ENCODE measurements at regions not wholly inside any gene's neighbourhood (a gene's known extent, or its start where the extent isn't known, plus 50 kb on each side); places are given as distances from the start of the nearest gene placed in this dataset.
A peak's percentile ranks its signal among the peaks of the same experiment; 100 is the strongest.

DNA sequence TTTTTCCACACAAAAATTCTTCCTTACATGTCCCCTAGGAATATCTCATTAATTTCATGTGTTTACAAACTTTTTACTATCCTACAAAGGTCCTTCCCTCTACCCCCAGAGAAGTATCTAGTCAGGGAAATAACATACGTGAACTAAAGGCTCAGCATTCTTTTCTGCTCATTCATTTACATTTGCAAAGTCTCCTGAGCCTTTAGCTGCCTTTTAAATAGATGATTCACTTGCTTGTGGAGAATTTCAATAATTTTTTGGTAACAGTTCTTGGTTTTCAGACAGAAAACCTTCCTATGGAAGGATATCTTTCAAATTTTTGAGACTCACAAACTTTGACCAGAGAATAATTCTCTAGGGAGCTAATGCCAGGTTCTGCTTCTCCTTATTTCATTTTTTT is 81.5 kb upstream of the RMDN2 start:
- DNase-seq, result no peak

DNA sequence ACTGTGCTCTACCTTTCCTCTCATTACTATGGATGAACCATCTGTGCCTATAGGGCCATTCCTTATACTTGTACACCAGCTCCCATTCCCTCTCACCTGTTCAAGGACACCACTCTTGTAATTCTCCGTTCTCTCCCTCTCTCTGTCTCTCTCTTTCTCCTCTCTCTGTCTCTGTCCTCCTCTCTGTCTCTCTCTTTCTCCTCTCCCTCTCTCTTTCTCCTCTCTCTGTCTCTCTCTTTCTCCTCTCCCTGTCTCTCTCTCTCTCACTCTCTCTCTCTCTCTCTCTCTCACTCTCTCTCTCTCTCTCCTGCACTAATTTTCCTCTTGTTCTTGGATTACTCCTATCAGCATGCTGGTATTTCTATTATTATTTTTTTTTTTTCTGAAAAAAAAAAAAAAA is 78.9 kb upstream of the RMDN2 start:
- no peak for DNase-seq

DNA sequence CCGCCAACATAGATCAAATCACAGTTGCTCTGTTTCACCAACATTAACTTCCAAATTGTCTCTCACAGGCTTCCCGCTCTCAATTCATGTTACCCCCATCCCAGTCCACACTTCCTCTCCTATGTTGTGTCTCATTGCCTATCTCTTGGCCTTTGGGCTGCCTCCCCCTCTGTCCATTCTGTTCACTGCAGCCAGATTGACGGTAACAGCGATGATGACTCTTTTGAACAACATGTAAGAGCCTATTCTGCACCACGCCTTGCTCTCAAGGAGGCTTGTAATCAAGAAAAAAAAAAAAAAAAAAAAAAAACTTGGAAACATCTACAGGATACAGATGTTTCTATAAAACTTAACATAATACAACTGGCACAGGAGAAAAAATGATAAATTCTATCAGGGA is 77.3 kb upstream of the RMDN2 start:
- no peak for DNase-seq

DNA sequence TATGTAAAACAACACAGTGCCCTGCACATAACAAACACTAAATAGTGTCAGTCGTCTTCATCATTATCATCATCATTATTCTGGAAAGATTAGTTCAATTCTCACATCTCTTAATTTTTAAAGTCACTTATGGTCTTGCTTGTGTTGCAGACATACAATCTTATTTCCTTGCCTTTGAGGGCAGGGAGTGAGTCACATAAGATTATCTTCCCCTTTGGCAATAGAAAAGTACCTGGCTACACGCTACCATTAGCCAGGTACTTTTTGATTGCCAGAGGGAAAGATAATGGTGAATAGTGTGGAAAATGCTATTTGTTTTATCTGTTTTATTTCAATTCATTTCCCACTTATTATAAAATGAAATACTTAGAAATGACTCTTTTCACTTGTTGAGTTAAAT is 76.6 kb upstream of the RMDN2 start:
- no peak for DNase-seq

DNA sequence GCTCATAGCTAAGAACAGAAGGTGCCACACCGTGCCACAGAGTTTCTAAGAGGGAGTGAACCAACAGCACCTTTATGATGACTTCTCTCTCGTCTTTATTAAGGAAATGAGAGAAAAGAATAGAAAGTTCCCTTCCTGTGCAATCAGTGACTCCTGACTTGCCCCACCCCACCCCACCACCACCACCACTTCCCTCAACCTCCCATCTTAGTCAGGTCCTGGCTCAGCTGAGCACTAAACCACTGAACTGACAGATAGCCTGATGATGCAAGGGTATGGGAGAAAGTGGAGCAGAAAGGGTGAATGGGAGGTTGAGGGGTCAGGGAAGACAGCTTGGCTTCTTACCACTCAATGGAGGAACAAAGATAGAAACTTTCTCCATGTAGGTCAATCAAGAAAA is 75.2 kb upstream of the RMDN2 start:
- peak; percentile 92 for DNase-seq

DNA sequence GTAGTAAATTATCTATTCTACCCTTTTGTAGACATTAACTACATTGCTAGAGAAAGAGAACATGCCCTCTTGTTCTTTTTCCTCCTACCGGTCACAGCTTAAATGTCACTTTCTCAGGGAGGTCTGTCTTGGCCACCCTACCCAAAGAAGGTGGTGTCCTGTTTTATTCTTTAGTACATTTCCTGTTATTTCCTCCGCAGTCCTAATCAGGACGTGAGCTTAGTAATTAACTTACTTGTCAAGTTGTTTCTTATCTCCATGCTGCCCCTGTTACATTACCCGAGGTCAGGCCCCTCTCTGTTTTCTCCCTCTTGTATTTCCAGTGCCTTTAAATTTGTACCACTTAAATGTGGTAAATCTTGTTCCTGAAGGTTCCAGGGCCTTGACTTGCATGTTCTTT is 73.7 kb upstream of the RMDN2 start:
- no peak for DNase-seq

DNA sequence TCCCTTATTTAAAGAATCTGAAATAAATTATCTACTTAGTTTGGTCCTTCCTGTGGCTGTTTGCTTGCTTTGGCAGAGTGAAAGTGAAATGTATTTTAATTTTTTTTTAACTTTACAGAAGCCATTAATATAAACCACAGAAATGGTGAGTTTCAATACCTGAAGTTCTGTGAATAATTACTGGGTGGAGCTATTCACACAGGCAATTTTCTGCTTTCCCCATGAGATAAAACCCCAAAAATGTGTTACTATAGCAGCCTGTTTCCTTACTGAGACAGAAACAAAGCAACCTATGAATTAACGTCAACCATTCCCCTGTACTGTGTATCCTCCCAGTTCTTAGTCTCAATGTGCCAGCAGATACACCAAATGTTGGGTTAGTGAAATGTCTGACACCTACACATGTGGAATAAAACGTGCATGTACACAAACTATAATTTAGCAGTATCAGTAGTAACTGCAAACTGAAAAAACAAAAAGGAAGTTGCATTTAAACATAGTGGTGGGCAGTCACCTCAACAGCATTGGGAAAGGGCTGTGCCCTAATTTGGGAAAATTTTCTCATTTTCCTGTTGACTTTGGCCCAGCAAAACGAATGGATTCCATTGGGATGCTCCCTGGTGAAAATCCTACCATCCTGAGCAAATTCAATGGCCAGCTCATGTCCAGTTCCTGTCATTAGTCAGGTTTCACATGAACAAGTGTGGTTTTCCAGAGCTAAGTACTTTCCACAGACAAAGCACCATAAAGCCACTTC is 73.1 kb upstream of the RMDN2 start:
- no peak for DNase-seq

DNA sequence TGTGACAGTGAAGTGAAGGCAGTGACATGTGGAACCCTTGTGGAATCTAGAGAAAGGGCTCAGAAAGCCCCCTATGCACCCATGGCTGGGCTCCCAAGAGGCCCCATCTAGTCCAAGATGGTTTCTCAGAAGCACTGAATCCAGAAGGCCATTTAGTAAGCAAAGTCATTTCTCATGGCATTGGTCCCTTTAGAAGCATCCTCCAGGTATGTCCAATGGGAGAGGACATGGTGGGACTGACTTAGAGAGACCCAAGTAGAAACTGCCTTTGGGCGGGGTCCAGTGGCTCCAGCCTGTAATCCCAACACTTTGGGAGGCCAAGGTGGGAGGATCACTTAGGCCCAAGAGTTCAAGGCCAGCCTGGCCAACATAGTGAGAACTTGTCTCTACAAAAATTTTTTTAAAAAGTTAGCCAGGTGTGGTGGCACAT is 72.5 kb upstream of the RMDN2 start:
- DNase-seq, result no peak

DNA sequence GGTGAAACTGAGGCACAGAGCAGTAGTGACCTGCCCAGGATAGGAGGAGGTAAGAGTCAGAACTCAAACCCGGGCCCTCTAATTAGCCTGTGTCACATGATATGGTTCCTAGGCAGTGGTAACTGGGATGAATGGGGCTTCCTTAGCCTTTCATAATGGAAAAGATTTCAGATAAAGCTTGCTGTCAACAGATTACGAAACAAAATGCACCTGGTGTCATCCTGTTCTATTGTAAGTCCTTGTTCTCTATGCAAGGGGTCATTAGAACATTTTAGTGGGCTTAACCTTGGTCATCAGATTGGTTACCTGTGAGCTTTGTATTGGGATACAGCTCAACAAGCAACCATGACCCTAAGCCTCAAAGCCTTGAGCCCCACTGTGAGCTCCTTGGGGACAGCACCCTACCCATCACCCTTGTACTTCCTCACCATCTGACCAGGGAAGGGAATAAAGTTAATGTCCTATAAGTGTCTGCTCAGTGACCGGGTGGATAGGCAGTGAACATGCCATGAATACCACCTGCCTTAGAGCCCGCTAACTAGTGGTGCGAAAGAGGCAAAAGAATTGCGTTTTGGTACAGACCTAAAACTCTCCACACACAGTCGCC is 70.3 kb upstream of the RMDN2 start:
- DNase-seq, result no peak

DNA sequence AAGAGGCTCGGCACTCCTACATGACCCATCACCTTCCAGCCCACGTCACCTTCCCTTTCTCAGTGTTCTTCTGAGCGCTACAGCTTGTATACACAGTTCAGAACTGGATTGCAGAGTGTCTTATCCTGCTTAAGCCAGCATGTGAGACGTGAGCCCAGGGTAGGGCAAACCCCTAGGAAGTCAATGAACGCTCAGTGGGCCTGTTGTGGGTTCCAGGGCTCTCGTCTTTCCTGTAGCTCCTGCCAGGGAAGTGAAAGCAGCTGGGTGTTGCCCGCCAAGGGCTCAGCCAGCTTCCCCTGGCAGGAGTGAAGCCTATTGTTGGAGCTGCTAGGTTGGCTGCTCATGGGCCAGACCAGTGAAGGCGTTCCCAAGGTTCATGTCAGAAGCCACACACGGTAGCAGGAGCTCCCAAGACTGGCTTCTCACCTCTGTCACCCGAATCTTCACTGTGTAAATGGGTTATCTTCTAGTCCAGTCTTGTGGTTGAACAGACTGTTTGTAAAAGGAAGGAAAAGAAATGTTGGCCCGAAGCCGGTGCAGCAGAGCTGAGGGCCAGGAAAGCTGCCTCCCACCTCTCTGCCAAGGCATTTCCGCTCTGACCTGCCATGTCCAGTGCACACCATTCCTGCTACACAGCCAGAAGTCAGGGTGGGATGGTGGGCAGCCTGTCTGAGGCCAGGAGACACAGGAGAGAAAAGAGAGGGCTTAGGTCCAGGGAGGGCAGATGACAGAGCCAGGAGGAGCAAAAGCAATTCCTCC is 69.6 kb upstream of the RMDN2 start:
- DNase-seq, result peak; percentile 86

DNA sequence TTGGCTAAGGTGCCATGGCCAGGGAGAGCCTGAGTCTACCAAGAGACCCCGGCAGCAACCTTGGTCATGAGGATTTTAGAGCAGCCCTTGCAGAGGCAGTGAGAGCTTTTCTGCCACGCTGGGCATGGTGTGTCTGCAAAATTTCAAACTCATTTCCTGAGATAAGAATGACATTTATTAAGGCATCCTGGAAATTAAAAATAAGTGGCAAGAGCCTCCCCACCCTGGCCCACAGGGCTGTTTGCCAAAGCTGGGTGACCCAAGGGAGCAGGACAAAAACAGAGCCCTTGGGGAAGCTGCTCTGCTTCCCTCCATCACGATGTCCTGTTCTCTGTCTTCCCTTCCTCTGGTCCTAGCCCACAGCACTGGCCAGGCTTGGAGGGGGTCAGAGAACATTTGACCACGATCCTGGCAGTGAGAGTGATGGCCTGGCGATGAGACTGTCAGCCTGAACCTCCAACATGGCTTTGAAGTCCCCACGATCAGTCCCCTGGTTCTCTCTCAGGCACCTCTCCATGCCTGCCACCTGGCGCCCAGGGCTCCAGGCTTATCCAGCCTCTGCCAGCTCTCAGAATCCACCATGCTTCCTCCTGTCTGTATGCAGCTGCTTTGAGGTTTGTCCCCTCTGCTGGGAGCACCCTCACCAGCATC is 68.9 kb upstream of the RMDN2 start:
- no peak for DNase-seq

DNA sequence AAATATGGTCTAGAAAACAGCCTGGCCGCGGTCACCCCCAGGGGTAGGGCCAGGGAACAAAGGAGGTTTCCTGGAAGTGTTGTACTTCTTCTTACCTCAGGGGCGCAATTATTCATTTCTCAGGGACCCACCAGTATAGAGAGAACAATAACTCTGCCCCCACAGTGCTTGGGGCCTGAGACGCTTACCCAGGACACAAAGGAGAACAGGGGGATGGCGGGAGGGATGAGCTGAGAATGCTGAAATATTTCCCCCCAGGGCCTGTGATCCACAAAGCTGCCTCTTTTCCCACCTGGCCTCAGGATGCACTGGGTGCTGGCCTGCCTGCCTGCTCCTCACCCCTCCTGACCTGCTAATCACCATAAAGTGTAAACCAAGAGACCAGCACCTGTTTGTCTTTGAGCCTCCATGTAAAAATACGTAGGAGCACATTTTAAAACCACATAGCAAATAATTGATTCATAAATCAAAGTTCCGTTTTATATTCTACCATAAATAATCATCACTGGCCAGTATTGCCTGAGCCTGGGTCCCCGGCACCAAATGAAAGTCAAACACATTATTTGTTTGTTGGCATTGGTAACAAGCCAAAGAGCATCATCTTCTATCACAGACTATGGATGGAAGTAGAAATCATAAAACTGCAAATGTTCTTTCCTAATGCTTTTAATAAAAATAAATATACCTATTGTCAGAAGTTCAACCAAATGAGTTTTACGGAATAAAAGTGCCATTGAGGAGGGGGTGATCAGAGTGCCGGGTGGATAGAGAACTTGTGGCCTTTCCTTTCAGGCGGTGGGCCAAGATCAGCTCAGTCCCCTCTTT is 67.3 kb upstream of the RMDN2 start:
- no peak for DNase-seq

DNA sequence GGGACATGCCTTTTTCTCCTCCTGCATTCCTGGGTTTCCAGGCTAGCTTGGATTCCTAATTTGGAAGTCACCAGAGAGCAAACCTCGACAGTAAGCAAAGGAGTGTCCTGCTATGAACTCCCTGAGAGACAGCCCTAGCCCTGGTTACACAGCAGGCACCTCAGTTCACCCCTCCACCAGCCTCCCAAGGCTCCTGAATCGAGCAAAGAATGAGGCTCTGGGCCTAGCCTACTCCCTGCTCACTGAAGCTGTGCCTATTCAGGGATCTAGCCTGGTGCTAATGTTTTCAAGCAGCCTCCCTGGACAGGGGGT is 66.7 kb upstream of the RMDN2 start:
- no peak for DNase-seq

DNA sequence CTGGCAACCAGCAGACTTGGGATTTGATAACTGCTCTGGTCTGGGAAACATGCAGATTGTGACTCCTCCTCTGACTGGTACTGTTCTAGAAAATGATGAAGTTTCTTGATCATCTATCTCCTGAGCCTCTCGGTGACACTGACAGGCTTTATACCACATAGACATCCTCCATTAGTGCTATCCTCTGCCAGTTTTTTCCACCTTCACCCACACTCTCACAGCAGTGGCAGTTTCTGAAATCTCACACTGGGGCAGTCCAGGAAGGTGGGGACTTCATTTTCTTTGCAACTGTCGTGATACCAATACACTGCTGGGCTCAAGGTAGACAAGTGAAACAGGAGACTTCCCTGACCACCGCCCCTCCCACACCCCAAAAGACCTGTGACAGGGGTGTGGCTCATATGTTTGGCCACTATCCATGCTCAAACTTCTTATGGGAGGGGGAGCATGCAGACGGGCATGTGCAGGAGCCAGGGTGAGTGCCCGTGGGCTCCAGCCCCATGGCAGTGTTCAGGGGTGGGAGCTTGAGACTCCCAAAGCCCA is 66.3 kb upstream of the RMDN2 start:
- DNase-seq, result no peak

DNA sequence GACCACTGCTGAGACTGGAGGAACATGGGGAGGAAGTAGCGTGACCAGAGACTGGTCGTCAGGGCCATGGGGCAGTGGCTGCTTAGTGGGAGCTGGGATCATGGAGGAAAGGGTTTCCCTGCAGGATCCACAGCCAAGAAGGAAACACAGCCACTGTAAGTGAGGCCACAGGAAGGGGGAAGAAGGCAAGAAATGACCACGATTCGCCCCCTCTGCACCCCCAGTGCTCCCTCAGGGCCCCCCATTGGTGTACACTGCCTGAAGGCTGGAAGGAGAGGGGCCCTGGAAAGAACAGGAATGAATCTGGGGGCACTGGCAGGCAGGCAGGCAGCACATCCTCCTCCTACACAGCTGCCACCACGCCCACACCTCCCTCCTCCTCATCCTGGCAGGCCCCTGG is 62.5 kb upstream of the RMDN2 start:
- DNase-seq, result no peak

DNA sequence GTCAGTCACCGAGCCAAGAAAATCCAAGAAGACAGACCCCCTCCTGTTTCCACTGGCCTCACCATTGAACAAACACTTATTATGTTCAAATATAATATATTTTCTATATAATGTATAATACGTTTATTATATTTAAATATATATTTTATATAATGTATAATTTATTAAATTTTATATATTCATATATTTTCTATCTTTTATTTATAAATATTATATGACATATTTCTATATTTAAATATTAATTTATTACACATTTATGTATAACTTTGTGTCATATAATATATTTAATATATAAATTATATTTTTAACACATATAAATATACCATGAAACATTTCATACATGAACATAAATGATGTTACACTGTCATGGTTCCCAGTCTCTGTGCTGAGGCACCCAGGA is 60.9 kb upstream of the RMDN2 start:
- no peak for DNase-seq

DNA sequence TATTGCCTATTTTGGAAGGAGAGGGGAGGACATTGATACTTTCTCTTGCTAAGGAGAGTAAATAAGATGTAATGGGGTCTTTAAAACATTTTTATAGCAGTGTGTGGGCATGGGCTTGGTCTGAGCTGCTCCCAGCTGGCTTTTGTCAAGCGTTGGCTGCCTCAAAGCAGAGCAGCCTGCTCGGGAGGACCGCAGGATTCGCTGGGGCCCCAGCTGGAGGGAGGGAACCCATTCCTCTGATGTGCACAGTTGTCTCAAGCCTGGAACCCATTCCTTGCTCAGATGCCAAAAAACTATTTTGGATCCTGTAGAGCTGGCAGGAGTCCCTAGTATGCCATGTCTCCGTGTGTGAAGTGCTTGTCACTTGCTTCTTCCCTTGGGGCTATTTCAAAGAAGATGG is 59.4 kb upstream of the RMDN2 start:
- no peak for DNase-seq

DNA sequence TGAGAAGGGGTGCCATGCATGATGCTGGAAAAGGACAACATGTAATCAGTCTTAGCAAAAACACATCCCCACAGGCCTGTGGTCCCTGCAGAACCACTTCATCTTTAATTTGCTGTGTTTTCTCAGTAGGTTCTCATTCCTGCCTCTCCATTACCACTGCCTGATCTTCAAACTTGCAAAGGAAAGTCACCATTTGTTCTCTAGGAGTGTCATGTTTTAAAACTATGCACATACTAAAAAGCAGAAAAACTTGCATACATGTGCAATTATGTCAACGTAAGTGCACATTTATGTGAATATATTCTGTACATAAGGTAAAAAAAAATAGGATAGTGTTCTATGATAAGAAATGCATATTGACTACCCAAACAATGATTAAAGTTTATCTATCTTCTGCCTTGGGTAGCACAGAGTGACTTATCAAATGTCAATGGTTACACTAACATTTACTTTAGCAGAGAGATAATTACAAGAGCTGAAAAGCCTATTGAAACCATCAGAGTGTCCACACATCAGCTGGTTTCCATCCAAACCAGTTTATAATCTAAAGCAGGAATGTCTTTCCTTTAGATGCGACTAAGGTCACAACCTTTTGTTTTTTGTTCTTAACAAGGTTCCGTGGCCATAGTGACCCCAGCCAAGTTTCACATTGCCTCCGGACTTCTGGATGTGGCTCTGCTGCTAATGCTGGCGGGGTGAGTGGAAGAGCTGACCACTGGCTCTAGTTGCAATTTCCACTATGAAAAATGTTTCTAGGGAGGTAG is 58.7 kb upstream of the RMDN2 start:
- DNase-seq, result no peak

DNA sequence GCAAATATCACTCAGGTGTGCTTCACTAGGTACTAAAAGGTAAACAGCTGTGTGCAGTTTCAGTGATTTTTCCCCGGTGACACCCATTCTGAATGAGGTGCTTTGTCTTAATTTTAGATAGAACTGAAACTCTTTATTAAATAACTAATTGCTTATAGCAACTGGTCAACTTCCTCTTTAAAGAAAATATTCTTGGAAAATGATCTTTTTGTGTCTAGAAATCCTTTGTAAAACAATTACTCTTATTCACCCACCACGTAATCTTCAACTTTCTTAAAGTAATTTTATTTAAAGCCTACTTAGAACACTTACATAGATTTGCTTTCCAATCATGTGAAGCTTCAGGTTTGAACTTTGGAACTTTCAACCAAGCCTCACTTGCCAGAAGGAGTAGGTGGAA is 57.9 kb upstream of the RMDN2 start:
- no peak for DNase-seq

DNA sequence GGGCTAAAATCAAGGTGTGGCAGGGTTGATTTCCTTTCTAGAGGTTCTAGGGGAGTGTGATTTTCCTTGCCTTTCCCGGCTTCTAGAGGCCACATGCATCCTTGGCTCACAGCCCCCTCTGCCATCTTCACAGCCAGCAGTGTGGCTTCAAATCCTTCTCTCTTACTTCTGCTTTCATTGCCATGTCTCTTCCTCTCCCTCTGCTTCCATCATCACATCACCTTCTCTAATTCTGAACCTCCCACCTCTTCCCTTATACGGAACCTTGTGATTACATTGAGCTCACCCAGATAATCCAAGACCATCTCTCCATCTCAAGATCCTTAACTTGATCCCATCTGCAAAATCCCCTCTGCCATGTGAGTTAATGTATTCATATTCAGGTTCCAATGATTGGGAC is 56.2 kb upstream of the RMDN2 start:
- DNase-seq, result peak; percentile 68

DNA sequence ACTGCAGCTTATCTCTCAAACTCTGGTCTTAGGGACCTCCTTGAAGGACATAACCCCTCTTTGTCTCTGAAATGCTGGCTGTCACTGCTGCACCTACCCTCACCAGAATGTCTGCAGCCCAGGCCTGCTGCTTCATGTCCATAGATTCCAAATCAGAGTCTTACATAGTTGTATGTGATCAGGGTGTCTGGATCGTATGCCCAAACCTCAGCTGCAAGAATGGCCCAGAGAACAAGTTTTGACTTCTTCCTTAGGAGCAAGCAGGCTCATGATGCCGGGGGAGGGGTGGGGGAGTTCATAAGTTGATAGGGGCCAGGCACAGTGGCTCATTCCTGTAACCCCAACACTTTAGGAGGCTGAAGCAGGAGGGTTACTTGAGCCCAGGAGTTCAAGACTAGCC is 55.8 kb upstream of the RMDN2 start:
- no peak for DNase-seq

DNA sequence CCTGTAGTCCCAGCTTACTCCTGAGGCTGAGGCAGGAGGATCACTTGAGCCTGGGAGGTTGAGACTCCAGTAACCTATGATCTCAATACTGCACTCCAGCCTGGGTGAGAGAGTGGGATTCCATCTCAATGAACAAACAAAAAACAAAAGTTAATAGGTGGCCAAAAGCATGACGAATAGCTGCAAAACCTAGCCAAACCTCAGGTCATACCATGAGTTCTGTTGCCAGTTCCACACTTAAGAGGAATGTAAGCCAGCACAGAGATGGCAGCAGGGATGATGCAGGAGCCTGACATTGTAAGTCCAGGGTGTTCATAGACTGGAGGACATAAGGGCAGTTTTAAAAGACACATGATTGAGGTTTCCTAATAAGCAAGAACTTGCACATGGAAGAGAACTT is 55.3 kb upstream of the RMDN2 start:
- no peak for DNase-seq

Data from MV-4-11 (cell line).